NCI-H1092 (cell line): ENCODE measurements at regions not wholly inside any gene's neighbourhood (a gene's known extent, or its start where the extent isn't known, plus 50 kb on each side); places are given as distances from the start of the nearest gene placed in this dataset.
"Not testable (repeated sequence)": the region's sequence is repeated elsewhere in the genome, so short reads cannot be mapped to it uniquely, and the experiment has no call there.

ENCODE experiments used
- DNase-seq: peaks from one replicate; lab custom pipeline; 2025; lab: John Stamatoyannopoulos, UW

GRCh38 chr21:22762463-22762862 is 1764.3 kb downstream of the NCAM2 start:
- no peak for DNase-seq

- no peak for DNase-seq
Measured at GRCh38 chr21:22763442-22763841, 1765.2 kb downstream of the NCAM2 start.

- DNase-seq = no peak
Measured at GRCh38 chr21:22764222-22764621, 1766.0 kb downstream of the NCAM2 start.

- DNase-seq = no peak
Measured at GRCh38 chr21:22791376-22791775, 1793.2 kb downstream of the NCAM2 start.

- peak; percentile 36 for DNase-seq
Measured at GRCh38 chr21:22791986-22792560, 1793.9 kb downstream of the NCAM2 start.

- DNase-seq = no peak
Measured at GRCh38 chr21:22795091-22795490, 1796.9 kb downstream of the NCAM2 start.

- no peak for DNase-seq
Measured at GRCh38 chr21:22795644-22796043, 1797.4 kb downstream of the NCAM2 start.

- no peak for DNase-seq
Measured at GRCh38 chr21:22796147-22796546, 1797.9 kb downstream of the NCAM2 start.

- DNase-seq = no peak
Measured at GRCh38 chr21:22804151-22804550, 1805.9 kb downstream of the NCAM2 start.

GRCh38 chr21:22806278-22806677 is 1808.1 kb downstream of the NCAM2 start:
- DNase-seq = no peak

- DNase-seq = no peak
Measured at GRCh38 chr21:22813201-22813600, 1815.0 kb downstream of the NCAM2 start.

GRCh38 chr21:22818681-22819485 is 1820.7 kb downstream of the NCAM2 start:
- DNase-seq = not testable (repeated sequence)

GRCh38 chr21:22827422-22827821 is 1829.2 kb downstream of the NCAM2 start:
- DNase-seq = no peak

GRCh38 chr21:22842875-22843274 is 1844.7 kb downstream of the NCAM2 start:
- no peak for DNase-seq

GRCh38 chr21:22855581-22855980 is 1857.4 kb downstream of the NCAM2 start:
- no peak for DNase-seq

GRCh38 chr21:22871692-22872091 is 1873.5 kb downstream of the NCAM2 start:
- DNase-seq = no peak

- no peak for DNase-seq
Measured at GRCh38 chr21:22880573-22880972, 1882.4 kb downstream of the NCAM2 start.

GRCh38 chr21:22881131-22881530 is 1882.9 kb downstream of the NCAM2 start:
- no peak for DNase-seq

GRCh38 chr21:22885079-22885478 is 1886.9 kb downstream of the NCAM2 start:
- no peak for DNase-seq

- no peak for DNase-seq
Measured at GRCh38 chr21:22885614-22886013, 1887.4 kb downstream of the NCAM2 start.

GRCh38 chr21:22889445-22889844 is 1891.2 kb downstream of the NCAM2 start:
- no peak for DNase-seq

- no peak for DNase-seq
Measured at GRCh38 chr21:22890656-22891055, 1892.4 kb downstream of the NCAM2 start.

- DNase-seq = no peak
Measured at GRCh38 chr21:22892028-22892427, 1893.8 kb downstream of the NCAM2 start.

GRCh38 chr21:22892740-22893139 is 1894.5 kb downstream of the NCAM2 start:
- DNase-seq = no peak
